ENCODE measurements at regions not wholly inside any gene's neighbourhood (a gene's known extent, or its start where the extent isn't known, plus 50 kb on each side); places are given as distances from the start of the nearest gene placed in this dataset.

- DNase-seq: no peak
- Histone ChIP-seq H3K4me3 (no peak overlapping the region), H3K9me3 (no peaks in the 10 kb centered on the region), H3K27ac (no peak overlapping the region), H3K27me3 (no peaks in the 10 kb centered on the region), H3K4me1 (no peaks in the 10 kb centered on the region), H3K36me3 (no peaks in the 10 kb centered on the region)
- intact Hi-C loops (cut with DNase I): no loop called here
- no peak for TF ChIP-seq POLR2A (IDR thresholded peaks at IDR 0.05)
- TF ChIP-seq POLR2AphosphoS5 (IDR thresholded peaks at IDR 0.05): no peak
- 43 to 86% methylated on average over 4 of the region's 4 CpGs for WGBS, 2 donors
Measured at GRCh38 chr9:79480639-79481038, 91.1 kb upstream of the TLE4 start.

GRCh38 chr9:79481846-79482477, 89.8 kb upstream of the TLE4 start:
- 81 to 87% methylated on average over 5 of the region's 5 CpGs for WGBS, 2 donors
- intact Hi-C loops (cut with DNase I): no loop called here

GRCh38 chr9:79485258-79485657, 86.5 kb upstream of the TLE4 start:
- H3K4me1 ChIP-seq: no peaks in the 10 kb centered on the region
- intact Hi-C loops (cut with DNase I): no loop called here
- H3K27me3 ChIP-seq: no peaks in the 10 kb centered on the region
- WGBS, 2 donors: 58 to 85% methylated on average over 3 of the region's 3 CpGs
- H3K4me3 ChIP-seq: no peak overlapping the region
- no peaks in the 10 kb centered on the region for H3K36me3 ChIP-seq
- no peak overlapping the region for H3K27ac ChIP-seq
- no peak for DNase-seq
- TF ChIP-seq EP300 (IDR thresholded peaks at IDR 0.05): no peak
- no peak for TF ChIP-seq POLR2AphosphoS5 (IDR thresholded peaks at IDR 0.05)
- TF ChIP-seq POLR2A (IDR thresholded peaks at IDR 0.05): no peak
- TF ChIP-seq CTCF (IDR thresholded peaks at IDR 0.05): no peak
- no peaks in the 10 kb centered on the region for H3K9me3 ChIP-seq

More at GRCh38 chr9:79481846-79482477, 89.8 kb upstream of the TLE4 start:
- Histone ChIP-seq H3K9me3 (no peaks in the 10 kb centered on the region), H3K4me1 (no peaks in the 10 kb centered on the region), H3K4me3 (no peak overlapping the region), H3K27me3 (no peaks in the 10 kb centered on the region), H3K36me3 (no peaks in the 10 kb centered on the region), H3K27ac (no peak overlapping the region)
- DNase-seq: no peak
- TF ChIP-seq EP300 (IDR thresholded peaks at IDR 0.05) (no peak), POLR2A (IDR thresholded peaks at IDR 0.05) (no peak), POLR2AphosphoS5 (IDR thresholded peaks at IDR 0.05) (no peak), CTCF (IDR thresholded peaks at IDR 0.05) (no peak)

DNA sequence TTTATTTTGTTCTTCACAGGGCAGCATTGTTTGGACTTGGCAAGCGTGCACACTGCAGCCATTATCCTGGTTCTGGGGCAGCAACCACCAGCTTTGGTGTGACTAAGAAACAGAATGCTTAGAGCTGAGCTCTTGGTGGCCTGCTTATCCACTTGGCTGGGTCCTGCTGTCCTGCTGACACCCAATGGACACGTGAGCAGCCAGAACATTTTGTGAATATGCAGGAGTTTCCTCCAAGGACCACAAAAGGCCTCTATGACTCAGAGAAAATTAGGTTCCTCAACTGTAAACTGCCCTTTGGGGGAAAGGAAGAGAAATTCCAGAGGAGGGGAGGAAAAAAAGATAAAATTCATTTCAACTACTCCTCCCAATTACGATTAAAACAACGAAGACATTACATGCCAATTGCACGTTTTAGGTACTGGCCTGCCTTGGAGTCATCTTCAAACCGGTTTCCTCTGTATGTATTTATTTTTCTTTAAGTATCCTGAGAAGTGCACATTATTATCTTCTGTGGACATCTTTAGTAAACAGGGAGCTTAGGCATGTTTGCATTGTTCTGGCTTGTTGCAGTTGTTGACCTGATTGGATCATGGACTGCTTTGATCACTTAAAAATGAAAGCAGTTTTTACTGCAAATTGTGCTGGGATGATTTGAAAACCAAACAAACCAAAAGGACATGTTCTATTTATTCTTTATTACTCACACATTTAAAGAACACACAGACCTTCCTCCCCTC, 82.3 kb upstream of the TLE4 start:
- Histone ChIP-seq H3K27ac (no peak overlapping the region), H3K9me3 (peaks cover 0 to 5% (median 0%) of the 10 kb centered on the region in 4 donors), H3K4me3 (no peak overlapping the region), H3K27me3 (no peaks in the 10 kb centered on the region), H3K4me1 (no peaks in the 10 kb centered on the region), H3K36me3 (no peaks in the 10 kb centered on the region)
- WGBS, 2 donors: 58 to 59% methylated on average over 6 of the region's 6 CpGs
- DNase-seq: no peak
- intact Hi-C loops (cut with DNase I): no loop called here
- TF ChIP-seq POLR2AphosphoS5 (IDR thresholded peaks at IDR 0.05): no peak
- no peak for TF ChIP-seq POLR2A (IDR thresholded peaks at IDR 0.05)
- TF ChIP-seq CTCF (IDR thresholded peaks at IDR 0.05): no peak
- TF ChIP-seq EP300 (IDR thresholded peaks at IDR 0.05): no peak

- TF ChIP-seq POLR2AphosphoS5 (IDR thresholded peaks at IDR 0.05): no peak
- no peak for TF ChIP-seq POLR2A (IDR thresholded peaks at IDR 0.05)
- TF ChIP-seq CTCF (IDR thresholded peaks at IDR 0.05): no peak
- TF ChIP-seq EP300 (IDR thresholded peaks at IDR 0.05): no peak
- Histone ChIP-seq H3K27ac (no peak overlapping the region), H3K36me3 (no peaks in the 10 kb centered on the region), H3K9me3 (peaks cover 0 to 5% (median 0%) of the 10 kb centered on the region in 4 donors), H3K4me3 (no peak overlapping the region), H3K27me3 (no peaks in the 10 kb centered on the region), H3K4me1 (no peaks in the 10 kb centered on the region)
- intact Hi-C loops (cut with DNase I): no loop called here
- WGBS, 2 donors: 76 to 83% methylated on average over 3 of the region's 3 CpGs
- no peak for DNase-seq
Measured at GRCh38 chr9:79490657-79491248, 81.0 kb upstream of the TLE4 start.
